Heart right ventricle (tissue), 16 donors: ENCODE measurements at regions not wholly inside any gene's neighbourhood (a gene's known extent, or its start where the extent isn't known, plus 50 kb on each side); places are given as distances from the start of the nearest gene placed in this dataset.
"Not testable (repeated sequence)": the region's sequence is repeated elsewhere in the genome, so short reads cannot be mapped to it uniquely, and the experiment has no call there.

Experiments used
- ATAC-seq, 8 donors: fragments of 200-7000 bp; cut with Tn5 transposase; one replicate each; pipeline ENCODE4 v1.9.1; 2020; ENCODE audit warnings: mild to moderate bottlenecking in 8 of 8, moderate library complexity in 8 of 8, moderate number of reproducible peaks in 1 of 8
- DNase-seq, 2 donors: peaks; one replicate each; pipeline ENCODE4 v3.0.0-alpha.2; 2020
- H3K27ac ChIP-seq, 10 donors: fragments of 200-600 bp; sonication (generic) in 2 of 10; one replicate each; pipeline versions ENCODE4 v1.5.0 to v1.8.0; 2020 to 2022; ENCODE audit warnings: mild to moderate bottlenecking in 3 of 10
- H3K27me3 ChIP-seq, 7 donors: fragments of 200-600 bp; one replicate each; pipeline ENCODE4 v1.8.0; 2021 to 2022; ENCODE audit warnings: mild to moderate bottlenecking in 2 of 7
- H3K36me3 ChIP-seq, 9 donors: fragments of 200-600 bp; sonication (generic) in 1 of 9; one replicate each; pipeline versions ENCODE4 v1.5.0 to v1.8.0; 2020 to 2022; ENCODE audit warnings: mild to moderate bottlenecking in 2 of 9
- H3K4me1 ChIP-seq, 9 donors: fragments of 200-600 bp; sonication (generic) in 1 of 9; one replicate each; pipeline versions ENCODE4 v1.5.0 to v1.8.0; 2020 to 2022; ENCODE audit warnings: mild to moderate bottlenecking in 4 of 9
- H3K4me3 ChIP-seq, 10 donors: fragments of 200-600 bp; sonication (generic) in 2 of 10; one replicate each; pipeline versions ENCODE4 v1.5.0 to v1.8.0; 2020 to 2022; ENCODE audit warnings: mild to moderate bottlenecking in 7 of 10, moderate library complexity in 2 of 10
- H3K9me3 ChIP-seq, 11 donors: fragments of 200-600 bp in 10 of 11; sonication (generic) in 2 of 11; one replicate each; pipeline versions ENCODE4 v1.5.0 to v1.8.0; 2013 to 2022; ENCODE audit warnings: mild to moderate bottlenecking in 2 of 11, control low read depth in 1 of 11, moderate library complexity in 1 of 11
- CTCF ChIP-seq, 9 donors: fragments of 200-600 bp; sonication (generic) in 2 of 9; IDR thresholded peaks; one replicate each; pipeline versions ENCODE4 v1.5.0 to v1.8.0; 2021 to 2022; ENCODE audit warnings: antibody characterized with exemption in 9 of 9, mild to moderate bottlenecking in 5 of 9, moderate library complexity in 1 of 9
- WGBS, 2 donors: extraction: QIAGEN DNeasy Blood & Tissue Kit; methylation state at CpG; one replicate each; pipeline ENCODE4 v1.1.7; 2013; ENCODE audit warnings: inconsistent platforms in 1 of 2; 5-methylcytosine and 5-hydroxymethylcytosine counted together
- intact Hi-C, 10 donors: fragments of 100-400 bp; cut with DNase I; formaldehyde crosslinking; loops; one replicate each; pipeline versions ENCODE4 v1.11.1 to v1.14.2; 2022
- donor health status: Arrhythmogenic right ventricular cardiomyopathy.
- donor health status: ischemic (EF 13 %, LVEDD 7.1; RV severe dilation, severe dysfunction).
- donor health status: healthy with polysubstance abuse.
- donor health status: DM: no; HTN: yes; CAD: no.
- donor health status: DM: no; HTN: no; CAD: no.
- donor health status: ischemic (EF 25% LVEDD 6.9; RV normal size, moderate dysfunction).
- donor health status: ischemic (EF 25% LVEDD 5.7; RV mildly dilated, moderate dysfunction).
- donor health status: healthy.
- donor health status: DM: yes; HTN: yes; CAD: no.
- donor health status: Ischemic cardiomyopathy.
- donor health status: ischemic (EF 35%, LVEDD 5.7; RV mildly dilated, moderate dysfunction).
- donor health status: nonischemic (EF 11% LVEDD 7.7; RV severe dilation, severe dysfunction).
- donor health status: DM: yes; HTN: yes; CAD: no.
- donor health status: PGD.
- donor health status: ischemic (EF 29% LVEDD 5.4; RV normal size, mild dysfunction).
- donor health status: nonischemic (EF 23%, LVEDD 6.1; RV moderate dilation, normal function).

- intact Hi-C loops, result no loop called here
- DNase-seq (no peak), ATAC-seq (no peak)
- peaks cover 0 to 54% (median 5%) of the 10 kb centered on the region in 11 donors for H3K9me3 ChIP-seq
- no peaks in the 10 kb centered on the region for H3K36me3 ChIP-seq
- H3K27me3 ChIP-seq, result no peaks in the 10 kb centered on the region
- no peak overlapping the region for H3K4me3 ChIP-seq
- no peak for TF ChIP-seq CTCF (IDR thresholded peaks at IDR 0.05)
- H3K27ac ChIP-seq, result no peak overlapping the region
- H3K4me1 ChIP-seq, result no peaks in the 10 kb centered on the region
- WGBS, 2 donors, result 32 to 43% methylated on average over 2 of the region's 2 CpGs
These were observed 217.7 kb downstream of the GIPC2 start for GRCh38 chr1:78263459-78263858.

- no peak for TF ChIP-seq CTCF (IDR thresholded peaks at IDR 0.05)
- peaks cover 0 to 49% (median 5%) of the 10 kb centered on the region in 11 donors for H3K9me3 ChIP-seq
- H3K27ac ChIP-seq, result no peak overlapping the region
- intact Hi-C loops, result no loop called here
- WGBS, 2 donors, result 2% methylated on average over 1 of the region's 1 CpG
- no peaks in the 10 kb centered on the region for H3K4me1 ChIP-seq
- H3K36me3 ChIP-seq, result no peaks in the 10 kb centered on the region
- ATAC-seq (no peak), DNase-seq (no peak)
- no peaks in the 10 kb centered on the region for H3K27me3 ChIP-seq
- no peak overlapping the region for H3K4me3 ChIP-seq
These were observed 218.2 kb downstream of the GIPC2 start for GRCh38 chr1:78263946-78264345.

- DNase-seq (no peak), ATAC-seq (no peak)
- Histone ChIP-seq H3K27me3 (no peaks in the 10 kb centered on the region), H3K27ac (no peak overlapping the region), H3K36me3 (no peaks in the 10 kb centered on the region), H3K9me3 (peaks cover 0 to 24% (median 0%) of the 10 kb centered on the region in 11 donors), H3K4me1 (no peaks in the 10 kb centered on the region), H3K4me3 (no peak overlapping the region)
- no peak for TF ChIP-seq CTCF (IDR thresholded peaks at IDR 0.05)
- intact Hi-C loops, result no loop called here
- WGBS, 2 donors, result 67 to 81% methylated on average over 3 of the region's 3 CpGs
These were observed 221.9 kb downstream of the GIPC2 start for GRCh38 chr1:78267513-78268218.

- H3K27me3 ChIP-seq, result no peaks in the 10 kb centered on the region
- no peaks in the 10 kb centered on the region for H3K4me1 ChIP-seq
- no peak overlapping the region for H3K4me3 ChIP-seq
- no peak overlapping the region for H3K27ac ChIP-seq
- ATAC-seq (no peak), DNase-seq (no peak)
- 75 to 79% methylated on average over 2 of the region's 2 CpGs for WGBS, 2 donors
- intact Hi-C loops, result no loop called here
- H3K9me3 ChIP-seq, result peaks cover 0 to 22% (median 0%) of the 10 kb centered on the region in 11 donors
- TF ChIP-seq CTCF (IDR thresholded peaks at IDR 0.05), result no peak
- H3K36me3 ChIP-seq, result no peaks in the 10 kb centered on the region
These were observed 221.2 kb upstream of the PTGFR start for GRCh38 chr1:78269591-78269990.

GRCh38 chr1:78271423-78271822 lies 219.4 kb upstream of the PTGFR start:
- H3K27ac ChIP-seq, DNase-seq, ATAC-seq, intact Hi-C loops, H3K9me3 ChIP-seq, H3K27me3 ChIP-seq, H3K4me1 ChIP-seq, H3K36me3 ChIP-seq, H3K4me3 ChIP-seq: not testable (repeated sequence)
- WGBS, 2 donors, result 77 to 90% methylated on average over 2 of the region's 2 CpGs
